NCI-H2029 treated with DMSO at 0.1 percent for 48 hours (cell line): ENCODE measurements at regions not wholly inside any gene's neighbourhood (a gene's known extent, or its start where the extent isn't known, plus 50 kb on each side); places are given as distances from the start of the nearest gene placed in this dataset.
"Not testable (repeated sequence)": the region's sequence is repeated elsewhere in the genome, so short reads cannot be mapped to it uniquely, and the experiment has no call there.

Experiments
- DNase-seq: peaks from one replicate; lab custom pipeline; 2025; lab: John Stamatoyannopoulos, UW

- no peak for DNase-seq
Observed at GRCh38 chr13:78085434-78086225, 167.0 kb upstream of the EDNRB start.

- no peak for DNase-seq
Observed at GRCh38 chr13:78084401-78084800, 165.8 kb upstream of the EDNRB start.

GRCh38 chr13:78078168-78078567, 159.5 kb upstream of the EDNRB start:
- no peak for DNase-seq

- DNase-seq = no peak
Observed at GRCh38 chr13:78067290-78067689, 148.7 kb upstream of the EDNRB start.

DNA sequence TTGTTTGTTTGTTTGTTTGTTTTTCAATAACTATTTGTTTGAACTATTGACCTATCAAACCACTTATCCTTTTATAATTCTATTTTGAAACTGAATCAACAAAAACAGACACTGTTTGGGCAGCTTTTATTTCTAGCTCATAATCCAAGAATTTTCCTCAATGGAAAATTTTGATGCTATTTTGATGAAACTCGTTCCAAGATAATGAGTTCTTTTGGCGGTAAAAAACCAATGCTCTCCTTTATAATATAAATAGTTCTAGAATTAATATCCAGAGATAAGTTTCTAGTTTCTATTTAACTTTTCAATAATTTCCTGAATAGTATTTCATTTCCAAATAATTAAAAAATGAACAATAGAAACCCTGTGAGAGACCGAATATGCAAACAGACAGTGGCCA, 146.5 kb upstream of the EDNRB start:
- no peak for DNase-seq

GRCh38 chr13:78061806-78062205, 143.2 kb upstream of the EDNRB start:
- DNase-seq = no peak

- no peak for DNase-seq
Observed at GRCh38 chr13:78060966-78061365, 142.3 kb upstream of the EDNRB start.

DNA sequence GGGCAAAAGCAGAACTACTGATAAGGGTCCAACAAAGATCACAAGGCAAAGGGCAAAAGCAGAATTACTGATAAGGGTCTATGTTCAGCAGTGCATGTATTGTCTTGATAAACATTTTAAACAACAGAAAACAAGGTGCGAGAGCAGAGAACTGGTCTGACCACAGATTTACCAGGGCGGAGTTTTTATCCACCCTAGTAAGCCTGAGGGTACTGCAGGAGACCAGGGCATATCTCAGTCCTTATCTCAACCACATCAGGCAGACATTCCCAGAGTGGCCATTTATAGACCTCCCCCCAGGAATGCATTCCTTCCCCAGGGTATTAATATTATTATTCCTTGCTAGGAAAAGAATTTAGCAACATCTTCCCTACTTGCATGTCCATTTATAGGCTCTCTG, 138.2 kb upstream of the EDNRB start:
- DNase-seq = not testable (repeated sequence)

DNA sequence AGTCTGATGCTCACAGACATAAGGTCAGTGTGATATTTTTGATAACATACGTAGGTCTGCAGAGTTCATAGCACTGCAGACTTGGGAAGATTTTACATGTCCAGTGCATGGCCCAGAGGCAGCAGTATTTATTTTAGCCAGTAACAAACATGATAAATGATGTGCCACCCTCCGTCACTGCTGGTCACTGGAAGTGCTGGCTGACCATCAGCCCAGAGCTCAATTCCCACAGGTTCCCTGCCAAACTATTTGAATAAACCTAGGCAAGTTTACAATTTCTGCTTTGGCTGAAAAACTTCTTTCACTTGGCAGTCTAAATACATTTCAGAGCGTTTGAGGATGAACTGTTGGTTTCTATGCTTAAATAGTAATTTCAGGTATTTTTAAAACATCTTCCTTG, 135.5 kb upstream of the EDNRB start:
- DNase-seq = no peak

- DNase-seq = no peak
Observed at GRCh38 chr13:78047151-78047550, 128.5 kb upstream of the EDNRB start.

DNA sequence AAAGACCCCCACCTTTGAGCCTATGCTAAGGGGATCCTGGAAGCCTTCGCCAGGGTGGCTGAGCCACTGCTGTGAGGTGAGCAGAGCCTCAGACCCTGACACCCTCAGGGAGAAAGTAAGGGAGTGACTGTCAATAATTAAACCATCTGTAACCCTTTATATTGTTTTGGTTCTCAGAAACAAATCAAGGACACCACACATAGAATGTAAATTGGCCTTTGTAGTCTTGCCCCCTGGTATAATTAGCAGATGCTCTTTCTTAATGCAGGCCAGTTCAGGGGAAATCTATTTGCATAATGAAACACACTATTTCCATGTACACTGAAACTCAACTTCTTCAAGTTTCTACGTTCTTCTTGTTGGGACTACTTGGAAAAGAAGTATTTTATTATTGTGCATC, 127.7 kb upstream of the EDNRB start:
- DNase-seq = no peak

DNA sequence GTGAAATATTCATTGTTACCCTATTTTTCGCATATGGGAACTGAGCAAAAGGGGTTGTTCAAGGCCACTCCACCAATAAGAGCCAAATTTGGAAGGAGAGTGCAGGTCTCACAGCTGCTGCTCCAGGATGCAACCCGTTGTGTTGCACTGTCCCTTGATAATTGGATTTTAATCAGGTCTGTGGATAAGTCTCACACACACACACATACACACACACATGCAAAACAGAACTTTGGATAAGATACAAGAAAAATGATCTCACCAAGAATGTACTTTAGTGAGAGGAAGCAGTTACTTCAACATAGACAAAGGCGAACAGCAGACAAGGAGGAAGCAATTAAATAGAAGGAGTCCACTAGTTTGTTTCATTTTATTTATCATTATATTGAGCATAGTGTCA, 127.3 kb upstream of the EDNRB start:
- no peak for DNase-seq

GRCh38 chr13:78041366-78041765, 122.7 kb upstream of the EDNRB start:
- DNase-seq = not testable (repeated sequence)

DNA sequence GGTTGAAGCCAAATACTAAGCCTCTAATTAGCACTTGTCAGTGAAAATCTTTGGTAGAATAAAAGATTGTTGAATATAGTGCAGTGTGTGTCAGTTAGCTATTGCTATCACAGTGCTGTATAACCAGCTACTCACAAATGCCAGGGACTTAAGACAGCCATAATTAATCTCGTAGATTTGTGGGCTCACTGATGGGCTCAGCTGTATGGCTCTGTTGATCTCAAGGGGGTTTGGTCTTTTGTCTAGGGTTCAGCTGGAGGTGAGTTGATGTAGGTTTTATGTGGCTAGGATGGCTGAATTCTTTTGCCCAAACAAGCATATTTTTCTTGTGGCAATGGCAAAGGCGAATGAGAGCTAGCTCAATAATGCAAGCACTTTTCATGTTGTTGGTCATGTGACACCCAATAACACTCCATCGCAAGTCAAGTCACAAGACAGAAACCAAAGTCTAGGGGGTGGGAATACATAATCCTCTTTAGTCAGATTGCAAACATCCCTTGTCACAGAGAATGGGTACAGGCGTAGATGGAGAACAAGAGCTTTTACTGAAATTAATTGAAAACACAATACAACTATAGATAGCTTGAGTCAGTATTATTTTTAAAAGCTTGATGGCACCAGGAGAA, 121.7 kb upstream of the EDNRB start:
- no peak for DNase-seq

- DNase-seq = no peak
Observed at GRCh38 chr13:78036841-78037240, 118.2 kb upstream of the EDNRB start.

- DNase-seq = no peak
Observed at GRCh38 chr13:78035500-78035899, 116.9 kb upstream of the EDNRB start.

- DNase-seq = no peak
Observed at GRCh38 chr13:78033509-78033908, 114.9 kb upstream of the EDNRB start.

GRCh38 chr13:78032132-78032531, 113.5 kb upstream of the EDNRB start:
- no peak for DNase-seq

DNA sequence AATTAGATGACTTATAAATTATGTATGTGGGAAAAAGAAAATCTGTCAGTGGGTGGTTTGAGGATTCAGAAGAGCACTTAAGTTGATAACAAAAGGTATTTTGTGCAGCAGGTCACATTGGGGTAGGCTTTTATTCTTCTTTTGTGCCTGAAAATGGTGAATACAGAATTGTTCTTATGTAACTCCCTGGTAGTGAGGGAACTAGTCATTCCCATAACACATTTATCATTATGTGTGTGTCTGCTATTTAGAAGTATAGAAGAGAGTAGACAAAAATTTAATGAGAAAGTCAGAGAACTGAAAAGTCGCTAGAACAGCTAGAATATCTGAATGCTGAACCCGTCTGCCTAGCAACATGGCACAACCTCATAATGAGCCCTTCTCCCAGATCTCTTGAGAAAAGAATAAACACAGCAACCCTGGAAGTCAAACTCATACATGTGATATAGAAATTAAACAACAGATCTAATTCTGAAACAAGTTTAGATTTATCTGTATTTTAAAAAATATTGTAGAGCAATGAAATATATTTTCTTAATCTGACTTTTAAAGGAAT, 111.8 kb upstream of the EDNRB start:
- DNase-seq = no peak

GRCh38 chr13:78029901-78030300, 111.3 kb upstream of the EDNRB start:
- DNase-seq = no peak

- no peak for DNase-seq
Observed at GRCh38 chr13:78028960-78029359, 110.3 kb upstream of the EDNRB start.

DNA sequence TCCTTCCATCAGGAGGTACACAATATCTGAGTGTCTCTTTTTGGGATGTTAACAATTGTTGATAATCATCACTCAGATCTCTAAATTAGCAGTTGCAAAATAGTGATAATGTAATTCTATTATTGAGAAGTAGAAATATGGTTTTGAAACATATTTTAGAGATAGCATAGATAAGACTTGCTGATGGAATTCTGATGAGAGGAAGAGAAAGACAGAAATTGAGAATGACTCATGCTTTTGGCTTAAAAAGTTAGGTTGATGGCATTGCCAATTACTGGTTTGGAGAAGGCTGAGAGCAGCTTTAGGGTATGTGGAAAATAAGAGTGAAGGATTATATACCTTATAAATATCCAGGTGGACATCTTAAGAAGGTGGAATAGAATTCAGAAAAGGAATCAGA, 106.4 kb upstream of the EDNRB start:
- DNase-seq = no peak

- no peak for DNase-seq
Observed at GRCh38 chr13:78022164-78022877, 103.7 kb upstream of the EDNRB start.
